HG02642 (cell line): ENCODE measurements at regions not wholly inside any gene's neighbourhood (a gene's known extent, or its start where the extent isn't known, plus 50 kb on each side); places are given as distances from the start of the nearest gene placed in this dataset.
"Not testable (repeated sequence)": the region's sequence is repeated elsewhere in the genome, so short reads cannot be mapped to it uniquely, and the experiment has no call there.

Experiments used
- ATAC-seq: cut with Tn5 transposase; IDR thresholded peaks from one replicate; pipeline ENCODE4 v1.9.1; 2021; ENCODE audit warnings: mild to moderate bottlenecking; ENCODE audit not compliant: unreplicated experiment, poor library complexity

DNA sequence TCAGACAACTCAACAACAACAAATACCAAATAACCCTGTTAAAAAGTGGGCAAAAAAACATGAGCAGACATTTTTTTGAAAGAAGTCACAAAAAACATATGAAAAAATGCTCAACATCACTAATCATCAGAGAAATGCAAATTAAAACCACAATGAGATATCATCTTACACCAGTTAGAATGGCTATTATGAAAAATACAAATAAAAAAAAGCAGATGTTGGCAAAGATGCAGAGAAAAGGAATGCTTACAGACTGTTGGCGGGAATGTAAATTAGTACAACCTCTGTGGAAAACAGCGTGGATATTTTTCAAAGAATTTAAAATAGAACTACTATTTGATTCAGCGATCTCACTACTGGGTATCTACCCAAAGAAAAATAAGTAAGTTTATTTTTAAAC, 114.0 kb downstream of the SLC38A4 start:
- no peak for ATAC-seq

GRCh38 chr12:46710125-46710743, 115.6 kb downstream of the SLC38A4 start:
- ATAC-seq: no peak

GRCh38 chr12:46702581-46703344, 123.0 kb downstream of the SLC38A4 start:
- ATAC-seq: no peak

- no peak for ATAC-seq
These were observed 124.4 kb downstream of the SLC38A4 start for GRCh38 chr12:46701356-46701755.

DNA sequence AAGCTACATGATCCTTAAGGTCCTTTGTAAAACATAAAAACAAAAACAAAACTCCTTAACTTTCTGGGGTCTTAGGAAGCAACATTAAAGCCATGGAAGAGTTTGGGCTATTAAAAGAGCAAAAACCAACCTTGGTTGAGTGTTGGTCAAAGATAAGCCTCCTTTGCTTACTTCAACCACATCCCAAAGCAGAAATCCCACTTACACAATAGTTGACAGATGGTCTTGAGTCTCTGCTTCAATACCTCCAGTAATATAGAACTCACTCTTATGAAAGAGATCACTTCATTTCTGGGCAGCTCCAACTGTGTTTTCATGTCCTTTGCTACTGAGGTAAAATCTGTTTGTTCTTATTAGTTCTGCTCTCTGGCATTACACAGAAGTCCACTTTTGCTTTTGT, 125.8 kb downstream of the SLC38A4 start:
- ATAC-seq: no peak

- ATAC-seq: no peak
These were observed 127.8 kb downstream of the SLC38A4 start for GRCh38 chr12:46698003-46698402.

DNA sequence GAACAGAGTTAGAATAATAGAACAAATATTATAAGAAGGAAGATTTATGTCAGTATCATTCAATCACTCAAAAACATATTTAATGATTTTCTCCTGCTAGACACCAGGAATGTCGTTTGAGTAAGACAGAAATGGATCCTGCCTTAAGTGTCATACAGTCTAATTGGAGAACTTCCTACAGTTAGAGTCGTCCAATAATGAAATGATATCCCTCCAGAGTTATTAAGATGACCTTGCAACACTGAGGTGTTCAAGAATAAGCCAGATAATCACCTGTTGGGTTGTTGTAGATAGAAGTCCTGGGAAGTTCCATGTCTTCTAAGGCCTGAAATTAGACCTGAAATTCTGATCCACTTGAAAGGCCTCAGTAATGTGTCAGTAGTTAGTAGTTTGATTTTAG, 132.3 kb downstream of the SLC38A4 start:
- no peak for ATAC-seq

DNA sequence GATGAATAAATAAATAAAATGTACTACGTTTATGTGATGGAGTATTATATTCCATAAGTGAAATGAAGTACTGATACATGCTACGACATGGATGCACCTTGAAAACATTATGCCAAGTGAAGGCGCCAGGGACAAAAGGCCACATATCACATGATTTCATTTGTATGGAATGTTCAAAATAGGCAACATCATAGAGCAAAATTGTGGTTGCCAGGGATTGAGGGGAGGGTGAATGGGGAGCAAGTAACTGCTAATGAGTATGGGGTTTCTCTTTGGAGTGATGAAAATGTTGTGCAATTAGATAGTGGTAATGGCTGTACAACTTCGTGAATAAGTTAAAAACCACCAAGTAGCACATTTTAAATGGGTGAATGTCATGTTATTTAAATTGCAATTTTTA, 132.8 kb downstream of the SLC38A4 start:
- no peak for ATAC-seq

DNA sequence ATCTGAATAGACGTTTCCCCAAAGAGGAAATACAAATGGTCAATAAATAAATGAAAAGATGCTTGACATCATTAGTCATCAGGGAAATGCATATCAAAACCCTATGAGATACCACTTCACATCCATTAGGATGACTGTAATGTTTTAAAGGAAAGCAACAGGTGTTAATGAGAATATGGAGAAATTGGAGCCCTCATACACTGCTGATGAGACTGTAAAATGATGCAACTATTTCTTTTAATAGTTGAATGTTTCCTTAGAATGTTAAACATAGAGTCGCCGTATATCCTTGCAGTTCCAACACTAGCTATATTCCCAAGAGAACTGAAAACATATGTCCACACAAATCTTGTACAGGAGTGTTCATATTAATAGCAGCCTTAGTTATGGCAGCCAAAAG, 133.2 kb downstream of the SLC38A4 start:
- no peak for ATAC-seq

DNA sequence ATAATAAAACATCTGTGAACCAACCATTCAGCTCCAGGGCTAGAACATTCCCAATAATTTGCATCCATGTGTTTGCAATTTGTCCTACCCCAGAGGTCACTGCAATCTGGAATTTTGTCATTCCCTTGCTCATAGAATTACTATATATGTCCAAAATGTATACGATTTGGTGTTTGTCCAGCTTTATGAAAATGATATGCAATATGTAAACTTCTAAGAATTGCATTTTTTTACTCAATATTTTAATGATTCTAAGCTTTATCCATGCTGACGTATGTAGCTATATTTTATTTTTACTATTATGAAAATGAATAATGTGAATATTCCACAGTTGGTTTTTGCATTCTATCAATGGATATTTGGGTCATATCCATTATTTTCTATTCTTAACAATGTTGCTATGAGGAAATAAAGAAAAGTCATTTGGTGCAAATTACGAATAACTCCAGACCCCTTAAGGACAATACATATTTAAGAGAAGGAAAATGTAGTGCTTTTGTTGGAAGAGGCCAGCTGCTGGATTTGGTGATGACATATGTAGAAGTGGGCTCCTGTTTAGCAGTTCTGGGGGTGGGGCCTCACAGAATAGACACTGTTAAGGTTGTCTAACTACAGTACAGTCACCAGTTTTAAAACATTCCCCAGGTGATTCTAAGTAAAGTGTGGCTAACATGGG, 139.4 kb downstream of the SLC38A4 start:
- no peak for ATAC-seq

DNA sequence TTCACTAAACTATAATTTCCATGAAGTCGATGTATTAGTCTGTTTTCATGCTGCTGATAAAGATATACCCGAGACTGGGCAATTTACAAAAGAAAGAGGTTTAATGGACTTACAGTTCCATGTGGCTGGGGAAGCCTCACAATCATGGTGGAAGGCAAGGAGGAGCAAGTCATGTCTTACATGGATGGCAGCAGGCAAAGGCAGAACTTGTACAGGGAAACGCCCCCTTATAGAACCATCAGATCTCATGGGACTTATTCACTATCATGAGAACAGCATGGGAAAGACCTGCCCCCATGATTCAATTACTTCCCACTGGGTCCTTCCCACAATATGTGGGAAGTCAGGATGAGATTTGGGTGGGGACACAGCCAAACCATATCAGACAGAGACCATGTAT, 141.6 kb downstream of the SLC38A4 start:
- ATAC-seq: not testable (repeated sequence)

DNA sequence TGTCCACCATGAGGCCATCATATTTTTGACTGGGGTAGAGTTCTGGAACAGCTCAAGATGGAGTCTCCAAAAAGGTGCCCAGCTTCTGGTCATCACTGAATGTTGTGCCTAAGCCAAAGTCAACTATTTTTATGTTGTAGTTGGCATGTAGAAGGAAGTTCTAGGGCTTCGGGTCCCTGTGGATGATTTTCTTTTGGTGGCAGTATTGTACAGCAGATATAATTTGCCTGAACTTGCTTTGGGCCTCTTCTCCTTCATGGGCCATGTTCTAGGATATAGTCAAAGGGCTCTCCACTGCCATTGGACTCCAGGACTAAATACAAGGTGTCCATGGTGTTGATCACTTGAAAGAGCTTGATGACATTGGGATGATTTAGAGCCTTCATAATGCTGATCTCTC, 143.6 kb downstream of the SLC38A4 start:
- no peak for ATAC-seq

DNA sequence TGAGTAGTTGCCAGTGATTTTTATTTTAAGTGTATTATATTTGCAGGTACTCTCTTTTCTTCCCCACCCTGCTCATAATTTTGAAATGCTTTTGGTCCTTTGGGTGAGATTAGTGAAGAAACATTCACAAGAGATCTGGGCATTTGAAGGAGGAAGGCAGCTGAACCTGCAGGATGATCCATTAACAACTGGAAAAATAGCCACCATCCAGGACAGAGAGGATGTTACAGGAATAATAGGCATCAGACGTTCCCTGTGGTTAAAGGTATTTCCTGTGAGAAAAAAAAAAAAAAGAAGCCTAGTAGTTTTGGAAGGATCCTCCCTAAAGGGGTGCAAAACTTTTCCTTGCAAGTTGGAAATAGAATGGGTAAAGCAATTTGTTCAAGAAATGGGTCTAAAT, 145.3 kb downstream of the SLC38A4 start:
- no peak for ATAC-seq

GRCh38 chr12:46679754-46680153, 146.0 kb downstream of the SLC38A4 start:
- no peak for ATAC-seq

GRCh38 chr12:46678426-46678825, 147.4 kb downstream of the SLC38A4 start:
- no peak for ATAC-seq

DNA sequence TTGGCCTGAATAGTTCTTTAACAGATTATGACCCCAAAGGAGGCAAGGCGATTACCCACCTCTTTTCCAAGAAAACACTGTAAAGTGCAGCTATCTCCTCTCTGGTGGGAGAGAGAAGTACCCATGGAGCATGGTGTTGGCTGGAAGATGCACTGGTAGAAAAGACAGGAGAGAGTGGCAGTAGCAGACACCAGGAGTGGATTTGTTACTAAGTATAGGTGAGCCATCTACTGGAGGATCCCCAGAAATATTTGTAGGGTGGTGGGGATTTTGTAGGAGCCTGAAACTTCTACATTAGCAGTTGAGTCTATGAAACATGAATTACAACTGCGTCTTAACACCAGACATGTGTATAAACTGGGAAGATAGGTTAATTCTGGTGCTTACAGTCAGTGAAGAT, 148.0 kb downstream of the SLC38A4 start:
- no peak for ATAC-seq

DNA sequence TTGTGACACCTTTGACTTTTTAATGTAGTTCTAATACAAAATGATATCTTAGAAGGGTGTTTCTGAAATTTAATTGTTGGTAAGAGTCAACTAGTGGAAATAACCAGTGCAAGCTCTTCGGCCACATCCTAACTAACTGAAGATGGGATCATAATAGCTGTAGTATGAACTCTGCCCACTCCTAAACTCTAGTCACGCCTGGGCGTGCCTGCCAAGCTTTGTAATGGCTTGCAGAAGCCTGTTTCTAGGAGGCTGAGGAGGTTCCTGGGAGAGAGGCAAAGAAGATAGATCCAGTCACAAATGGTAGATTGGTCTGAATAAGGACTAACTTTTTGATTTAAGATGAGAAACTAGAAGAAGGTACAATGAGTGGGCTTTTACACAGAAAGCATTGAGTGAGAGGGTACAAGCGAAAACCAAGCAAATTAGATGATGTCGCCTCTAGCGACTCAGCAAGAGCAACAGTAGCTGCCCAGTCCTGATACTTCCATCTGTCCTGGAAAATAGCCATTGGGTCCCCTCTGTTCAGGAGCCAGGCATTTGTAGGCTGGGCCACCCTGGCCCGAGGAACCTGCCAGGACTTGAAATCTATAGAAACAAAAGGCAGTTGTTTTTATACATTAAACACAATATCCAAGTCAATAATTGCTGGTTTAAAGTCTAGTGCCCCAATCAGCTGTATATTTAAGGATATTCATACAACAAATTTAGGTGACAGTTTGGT, 148.8 kb downstream of the SLC38A4 start:
- ATAC-seq: no peak

GRCh38 chr12:46676396-46676795, 149.4 kb downstream of the SLC38A4 start:
- no peak for ATAC-seq

DNA sequence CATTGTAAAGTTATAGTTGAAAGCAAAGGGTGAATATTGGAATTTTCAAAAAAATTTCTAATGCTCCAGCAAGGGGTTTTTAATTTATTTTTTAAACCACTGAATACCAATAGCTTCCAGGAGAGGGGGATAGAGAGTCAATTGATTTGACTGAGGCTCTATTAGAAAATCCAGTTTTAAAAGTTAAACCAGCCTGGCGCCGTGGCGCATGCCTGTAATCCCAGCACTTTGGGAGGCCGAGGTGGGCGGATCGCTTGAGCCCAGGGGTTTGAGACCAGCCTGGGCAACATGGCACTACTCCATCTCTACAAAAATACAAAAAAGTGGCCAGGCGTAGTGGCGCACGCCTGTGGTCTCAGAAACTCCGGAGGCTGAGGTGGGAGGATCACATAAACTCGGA, 150.1 kb downstream of the SLC38A4 start:
- ATAC-seq: no peak

DNA sequence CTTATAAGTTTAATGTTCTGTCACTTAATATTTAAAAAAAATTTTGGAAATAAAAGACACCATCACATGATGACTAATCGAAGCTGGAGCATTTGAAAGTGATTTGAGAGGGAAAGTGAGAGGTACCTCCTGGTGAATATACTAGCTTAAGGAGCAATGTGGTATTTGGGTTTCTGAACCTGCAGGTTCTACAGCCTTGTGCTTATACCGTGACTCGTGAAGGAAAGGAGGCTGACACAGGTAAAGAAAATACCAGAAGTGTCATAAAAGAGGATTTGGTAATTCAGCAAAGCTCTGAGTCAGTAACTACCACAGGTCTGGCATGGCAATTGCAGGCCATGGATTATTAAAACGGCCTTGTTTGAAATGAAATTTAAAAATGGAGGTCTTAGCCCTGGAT, 151.0 kb downstream of the SLC38A4 start:
- ATAC-seq: no peak

GRCh38 chr12:46674129-46674528, 151.7 kb downstream of the SLC38A4 start:
- no peak for ATAC-seq
